ENCODE measurements at regions not wholly inside any gene's neighbourhood (a gene's known extent, or its start where the extent isn't known, plus 50 kb on each side); places are given as distances from the start of the nearest gene placed in this dataset.

GRCh38 chr1:30372792-30373433 lies 350.5 kb downstream of the MATN1 start:
- no peak for TF ChIP-seq CTCF (IDR thresholded peaks at IDR 0.05 in 4 of 5, conservative IDR thresholded peaks at IDR 0.05 in 1 of 5)
- TF ChIP-seq POLR2A (IDR thresholded peaks at IDR 0.05), result no peak

All from gastrocnemius medialis (tissue), 4 donors.